Left colon (tissue), 2 donors: ENCODE measurements at regions not wholly inside any gene's neighbourhood (a gene's known extent, or its start where the extent isn't known, plus 50 kb on each side); places are given as distances from the start of the nearest gene placed in this dataset.
"Not testable (repeated sequence)": the region's sequence is repeated elsewhere in the genome, so short reads cannot be mapped to it uniquely, and the experiment has no call there.

Experiments used
- ATAC-seq: fragments of 200-7000 bp; cut with Tn5 transposase; one replicate; pipeline ENCODE4 v1.9.1; 2020; ENCODE audit warnings: mild to moderate bottlenecking, moderate library complexity
- DNase-seq, 2 donors: peaks; one replicate each; pipeline ENCODE4 v3.0.0-alpha.2; 2020
- intact Hi-C, 2 donors: fragments of 100-400 bp; cut with DNase I in 1 of 2; cut with micrococcal nuclease in 1 of 2; formaldehyde crosslinking; loops; one replicate each; pipeline versions ENCODE4 v1.11.2 to v1.14.0; 2022; cut with DNase I, micrococcal nuclease
- donor health status: DM: no; HTN: no; CAD: no.
- donor health status: DM: yes; HTN: yes; CAD: no.

GRCh38 chr1:164369698-164370365 lies 189.2 kb upstream of the PBX1 start:
- intact Hi-C loops = no loop called here
- ATAC-seq (no peak), DNase-seq (no peak)

GRCh38 chr1:164380893-164381292 lies 178.1 kb upstream of the PBX1 start:
- intact Hi-C loops = no loop called here
- ATAC-seq = no peak

GRCh38 chr1:164382384-164382783 lies 176.6 kb upstream of the PBX1 start:
- intact Hi-C loops = no loop called here
- DNase-seq = no peak
- no peak for ATAC-seq

More at GRCh38 chr1:164380893-164381292, 178.1 kb upstream of the PBX1 start:
- DNase-seq = no peak

GRCh38 chr1:164384262-164384661 lies 174.7 kb upstream of the PBX1 start:
- intact Hi-C loops = no loop called here
- ATAC-seq = no peak
- DNase-seq = no peak

GRCh38 chr1:164417016-164417704 lies 141.8 kb upstream of the PBX1 start:
- ATAC-seq = no peak
- intact Hi-C loops = no loop called here

GRCh38 chr1:164423136-164423535 lies 135.8 kb upstream of the PBX1 start:
- DNase-seq = no peak
- intact Hi-C loops = no loop called here
- ATAC-seq = no peak

More at GRCh38 chr1:164417016-164417704, 141.8 kb upstream of the PBX1 start:
- DNase-seq = no peak

GRCh38 chr1:164433141-164433817 lies 125.7 kb upstream of the PBX1 start:
- intact Hi-C loops = no loop called here
- DNase-seq (no peak), ATAC-seq (no peak)

- ATAC-seq (no peak), DNase-seq (no peak)
- intact Hi-C loops = no loop called here
These were observed 125.2 kb upstream of the PBX1 start for GRCh38 chr1:164433818-164434170.

- ATAC-seq (peak; percentile 48), DNase-seq (peak in 1 of 2 donors; percentile 4)
- intact Hi-C loops = no loop called here
These were observed 118.8 kb upstream of the PBX1 start for GRCh38 chr1:164440232-164440631.

- ATAC-seq = no peak
- intact Hi-C loops = no loop called here
- no peak for DNase-seq
These were observed 115.8 kb upstream of the PBX1 start for GRCh38 chr1:164443166-164443565.

GRCh38 chr1:164443836-164444235 lies 115.1 kb upstream of the PBX1 start:
- ATAC-seq (no peak), DNase-seq (no peak)
- intact Hi-C loops = no loop called here

- no peak for DNase-seq
- intact Hi-C loops = no loop called here
- ATAC-seq = no peak
These were observed 113.0 kb upstream of the PBX1 start for GRCh38 chr1:164446020-164446419.

GRCh38 chr1:164452549-164452948 lies 106.4 kb upstream of the PBX1 start:
- DNase-seq (no peak), ATAC-seq (no peak)
- intact Hi-C loops = no loop called here

GRCh38 chr1:164456272-164456671 lies 102.7 kb upstream of the PBX1 start:
- intact Hi-C loops = no loop called here
- ATAC-seq (no peak), DNase-seq (no peak)

GRCh38 chr1:164459176-164459575 lies 99.8 kb upstream of the PBX1 start:
- ATAC-seq, intact Hi-C loops: not testable (repeated sequence)

GRCh38 chr1:164466001-164466421 lies 93.0 kb upstream of the PBX1 start:
- no peak for DNase-seq
- intact Hi-C loops = no loop called here

More at GRCh38 chr1:164459176-164459575, 99.8 kb upstream of the PBX1 start:
- DNase-seq = not testable (repeated sequence)

GRCh38 chr1:164466429-164466828 lies 92.6 kb upstream of the PBX1 start:
- DNase-seq (no peak), ATAC-seq (no peak)
- intact Hi-C loops = no loop called here

More at GRCh38 chr1:164466001-164466421, 93.0 kb upstream of the PBX1 start:
- ATAC-seq = no peak

- no peak for DNase-seq
- intact Hi-C loops = no loop called here
- no peak for ATAC-seq
These were observed 88.0 kb upstream of the PBX1 start for GRCh38 chr1:164470996-164471395.

GRCh38 chr1:164472841-164473240 lies 86.1 kb upstream of the PBX1 start:
- DNase-seq (no peak), ATAC-seq (no peak)
- intact Hi-C loops = no loop called here

GRCh38 chr1:164473544-164473943 lies 85.4 kb upstream of the PBX1 start:
- DNase-seq (no peak), ATAC-seq (peak; percentile 85)
- intact Hi-C loops = no loop called here
